HFF-Myc (cell line): ENCODE measurements at regions not wholly inside any gene's neighbourhood (a gene's known extent, or its start where the extent isn't known, plus 50 kb on each side); places are given as distances from the start of the nearest gene placed in this dataset.
"Not testable (repeated sequence)": the region's sequence is repeated elsewhere in the genome, so short reads cannot be mapped to it uniquely, and the experiment has no call there.

ENCODE experiments used
- DNase-seq: peaks from one replicate; pipeline ENCODE4 v3.0.0-alpha.2; 2011; ENCODE audit warnings: low read depth; ENCODE audit errors: extremely low read depth
- H3K4me3 ChIP-seq: replicated peaks from 2 replicates; pipeline ENCODE4 v1.5.1; 2011; ENCODE audit warnings: low read depth, mild to moderate bottlenecking, control low read depth, low read length
- CTCF ChIP-seq: IDR thresholded peaks from 2 replicates; pipeline ENCODE4 v1.5.1; 2012; ENCODE audit warnings: mild to moderate bottlenecking, low read depth, low read length, control low read depth; ENCODE audit errors: missing control alignments

DNA sequence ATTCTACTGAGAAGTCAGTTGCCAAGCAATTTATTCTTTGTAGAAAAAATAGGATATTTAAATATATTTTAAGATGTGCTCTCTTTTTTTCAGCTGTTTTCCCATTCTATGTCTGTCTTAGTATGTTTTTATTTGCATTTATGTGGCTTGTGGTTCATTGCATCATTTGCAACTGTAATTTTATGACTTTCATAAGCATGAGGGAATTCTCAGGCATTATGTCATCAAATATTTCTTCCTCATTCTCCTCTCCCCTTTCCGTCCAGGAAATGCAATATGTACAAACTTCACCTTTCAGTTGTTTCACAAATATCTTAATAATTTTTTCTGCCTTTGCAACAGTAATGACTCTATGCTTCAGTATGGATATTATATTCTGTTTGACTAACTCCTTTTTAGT is 560.2 kb upstream of the LRATD1 start:
- no peak for DNase-seq
- no peak overlapping the region for H3K4me3 ChIP-seq
- TF ChIP-seq CTCF = no peak

- no peak for DNase-seq
- TF ChIP-seq CTCF = no peak
- H3K4me3 ChIP-seq = no peak overlapping the region
These were observed 557.8 kb upstream of the LRATD1 start for GRCh38 chr2:14074691-14075090.

- no peak for TF ChIP-seq CTCF
- H3K4me3 ChIP-seq = no peak overlapping the region
- DNase-seq = no peak
These were observed 552.9 kb upstream of the LRATD1 start for GRCh38 chr2:14079576-14079975.

- no peak overlapping the region for H3K4me3 ChIP-seq
- no peak for TF ChIP-seq CTCF
- no peak for DNase-seq
These were observed 551.0 kb upstream of the LRATD1 start for GRCh38 chr2:14081521-14081920.

GRCh38 chr2:14082640-14083039 is 549.9 kb upstream of the LRATD1 start:
- no peak for TF ChIP-seq CTCF
- DNase-seq = no peak

DNA sequence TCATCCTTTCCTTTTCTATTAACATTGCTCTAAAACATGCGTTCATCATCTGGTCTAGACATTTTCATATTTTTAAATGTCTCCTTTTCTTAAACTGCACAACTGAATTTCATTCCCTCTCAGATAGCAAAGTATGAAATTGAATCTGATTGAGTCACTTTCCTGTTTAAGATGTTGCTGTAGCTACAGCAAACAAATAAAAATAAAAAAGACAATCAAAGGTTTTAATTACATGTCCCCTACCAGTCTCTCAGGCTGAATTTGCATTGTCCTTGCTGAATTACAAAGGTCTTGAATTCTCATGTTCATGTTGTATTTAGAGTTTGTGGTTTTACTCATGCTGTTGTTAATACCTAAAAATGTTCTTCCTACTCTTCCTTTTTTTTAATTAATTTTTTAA is 537.9 kb upstream of the LRATD1 start:
- TF ChIP-seq CTCF = no peak
- H3K4me3 ChIP-seq = no peak overlapping the region
- no peak for DNase-seq

More at GRCh38 chr2:14082640-14083039, 549.9 kb upstream of the LRATD1 start:
- no peak overlapping the region for H3K4me3 ChIP-seq

DNA sequence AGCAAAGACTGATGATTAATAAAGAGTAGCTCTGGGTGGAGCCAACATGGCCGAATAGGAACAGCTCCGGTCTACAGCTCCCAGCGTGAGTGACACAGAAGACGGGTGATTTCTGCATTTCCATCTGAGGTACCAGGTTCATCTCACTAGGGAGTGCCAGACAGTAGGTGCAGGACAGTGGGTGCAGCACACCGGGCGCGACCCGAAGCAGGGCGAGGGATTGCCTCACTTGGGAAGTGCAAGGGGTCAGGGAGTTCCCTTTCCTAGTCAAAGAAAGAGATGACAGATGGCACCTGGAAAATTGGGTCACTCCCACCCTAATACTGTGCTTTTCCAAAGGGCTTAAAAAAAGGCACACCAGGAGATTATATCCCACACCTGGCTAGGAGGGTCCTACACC is 533.4 kb upstream of the LRATD1 start:
- not testable (repeated sequence) for DNase-seq, H3K4me3 ChIP-seq
